IMR-90 (cell line): ENCODE measurements at regions not wholly inside any gene's neighbourhood (a gene's known extent, or its start where the extent isn't known, plus 50 kb on each side); places are given as distances from the start of the nearest gene placed in this dataset.

ENCODE experiments used
- ATAC-seq: fragments of 200-7000 bp; cut with Tn5 transposase; 2 replicates; pipeline ENCODE4 v1.9.1; 2020; ENCODE audit warnings: low read depth, mild to moderate bottlenecking, moderate library complexity
- BruUV-seq: library from RNA; stranded (reverse); fragments of 400-500 nt; replicated peaks from 2 replicates; lab custom pipeline; 2021; lab: Mats Ljungman, UMichigan
- CTCF ChIA-PET: fragments of 300-600 bp; formaldehyde crosslinking; extraction: SDS; loops from one replicate; lab custom pipeline; 2021; ENCODE audit warnings: antibody characterized with exemption; lab: Yijun Ruan, JAX
- POLR2A ChIA-PET: fragments of 300-600 bp; sonication (Branson Sonifier 250); formaldehyde crosslinking; loops from one replicate; lab custom pipeline; 2022; ENCODE audit warnings: antibody characterized with exemption; ENCODE audit not compliant: unreplicated experiment; lab: Charles Lee
- DNase-seq: peaks from one replicate; pipeline ENCODE4 v3.0.0; 2013
- H2AFZ ChIP-seq: replicated peaks from 2 replicates; pipeline ENCODE3; 2013; ENCODE audit warnings: low read length, mild to moderate bottlenecking; ENCODE audit not compliant: poor library complexity
- H2AK5ac ChIP-seq: 2 replicates; pipeline ENCODE4 v1.6.1; 2013; ENCODE audit warnings: low read depth, low read length, inconsistent platforms
- H2AK9ac ChIP-seq: replicated peaks from 2 replicates; pipeline ENCODE3; 2013; ENCODE audit warnings: mild to moderate bottlenecking, low read depth, low read length, moderate library complexity; ENCODE audit not compliant: poor library complexity
- H2BK120ac ChIP-seq: 2 replicates; pipeline ENCODE4 v1.6.1; 2013; ENCODE audit warnings: low read depth, low read length, inconsistent platforms
- H2BK15ac ChIP-seq: 3 replicates; pipeline ENCODE4 v1.6.1; 2013; ENCODE audit warnings: low read depth, low read length, inconsistent platforms
- H2BK20ac ChIP-seq: 2 replicates; pipeline ENCODE4 v1.6.1; 2013; ENCODE audit warnings: low read depth, mild to moderate bottlenecking, inconsistent platforms, low read length, moderate library complexity
- H2BK5ac ChIP-seq: 2 replicates; pipeline ENCODE4 v1.6.1; 2013; ENCODE audit warnings: mild to moderate bottlenecking, low read depth, low read length, inconsistent platforms; ENCODE audit not compliant: poor library complexity, severe bottlenecking
- H3K14ac ChIP-seq: replicated peaks from 2 replicates; pipeline ENCODE4 v1.6.1; 2013; ENCODE audit warnings: low read depth, low read length, inconsistent platforms
- H3K18ac ChIP-seq: 2 replicates; pipeline ENCODE4 v1.6.1; 2013; ENCODE audit warnings: low read depth, low read length, control low read depth
- H3K23ac ChIP-seq: 2 replicates; pipeline ENCODE4 v1.6.1; 2013; ENCODE audit warnings: low read depth, low read length, inconsistent platforms
- H3K27ac ChIP-seq: 2 replicates; pipeline ENCODE4 v1.5.1; 2013; ENCODE audit warnings: mild to moderate bottlenecking, control low read depth, low read length; ENCODE audit not compliant: insufficient read depth
- H3K27me3 ChIP-seq: 2 replicates; pipeline ENCODE4 v1.6.1; 2013; ENCODE audit warnings: low read length; ENCODE audit not compliant: control insufficient read depth, insufficient read depth
- H3K36me3 ChIP-seq: 2 replicates; pipeline ENCODE4 v1.6.1; 2013; ENCODE audit warnings: low read length, mixed read lengths; ENCODE audit not compliant: control insufficient read depth, insufficient read depth
- H3K4ac ChIP-seq: 2 replicates; pipeline ENCODE4 v1.6.1; 2013; ENCODE audit warnings: low read depth, low read length, inconsistent platforms
- H3K4me1 ChIP-seq: 2 replicates; pipeline ENCODE4 v1.6.1; 2013; ENCODE audit warnings: low read length, mixed read lengths; ENCODE audit not compliant: control insufficient read depth, insufficient read depth
- H3K4me2 ChIP-seq: 2 replicates; pipeline ENCODE4 v1.6.1; 2013; ENCODE audit warnings: low read depth, mild to moderate bottlenecking, control low read depth, low read length, moderate library complexity
- H3K4me3 ChIP-seq: 2 replicates; pipeline ENCODE4 v1.5.1; 2013; ENCODE audit warnings: low read depth, mild to moderate bottlenecking, control low read depth, low read length, moderate library complexity; ENCODE audit not compliant: insufficient read depth
- H3K56ac ChIP-seq: 2 replicates; pipeline ENCODE4 v1.6.1; 2013; ENCODE audit warnings: low read length, inconsistent platforms; ENCODE audit not compliant: insufficient read depth; ENCODE audit errors: extremely low read depth
- H3K79me1 ChIP-seq, 2 experiments: 2 replicates each; pipeline ENCODE4 v1.6.1; 2013; ENCODE audit warnings: low read length in 2 of 2, inconsistent platforms in 1 of 2, low read depth in 1 of 2
- H3K9ac ChIP-seq: 2 replicates; pipeline ENCODE4 v1.6.1; 2013; ENCODE audit warnings: low read depth, low read length, control low read depth
- H3K9me1 ChIP-seq: 2 replicates; pipeline ENCODE4 v1.6.1; 2013; ENCODE audit warnings: low read length, inconsistent platforms; ENCODE audit not compliant: insufficient read depth
- H3K9me3 ChIP-seq: 2 replicates; pipeline ENCODE4 v1.6.1; 2013; ENCODE audit warnings: low read length; ENCODE audit not compliant: control insufficient read depth, insufficient read depth
- H4K20me1 ChIP-seq: 2 replicates; pipeline ENCODE4 v1.6.1; 2013; ENCODE audit warnings: low read length, inconsistent platforms; ENCODE audit not compliant: insufficient read depth
- H4K5ac ChIP-seq: 2 replicates; pipeline ENCODE4 v1.6.1; 2013; ENCODE audit warnings: mild to moderate bottlenecking, low read depth, low read length, control low read depth
- H4K8ac ChIP-seq, 2 experiments: 2 replicates each; pipeline ENCODE4 v1.6.1; 2013; ENCODE audit warnings: low read depth in 2 of 2, low read length in 2 of 2, control low read depth in 1 of 2, inconsistent platforms in 1 of 2
- H4K91ac ChIP-seq: 2 replicates; pipeline ENCODE4 v1.6.1; 2013; ENCODE audit warnings: low read depth, low read length, inconsistent platforms; ENCODE audit not compliant: insufficient read depth
- BHLHE40 ChIP-seq: fragments of 150-350 bp; IDR thresholded peaks from 2 replicates; pipeline ENCODE4 v1.6.1; 2016; ENCODE audit warnings: mild to moderate bottlenecking, low read depth, low read length
- CEBPB ChIP-seq: IDR thresholded peaks from 2 replicates; pipeline ENCODE4 v1.6.1; 2012; ENCODE audit warnings: low read depth, low read length, improper control_type of control experiment
- CHD1 ChIP-seq: IDR thresholded peaks from 2 replicates; pipeline ENCODE4 v1.6.1; 2012; ENCODE audit warnings: low read depth, low read length, improper control_type of control experiment
- CTCF ChIP-seq: conservative IDR thresholded peaks from 2 replicates; pipeline ENCODE4 v1.5.1; 2012; ENCODE audit warnings: mild to moderate bottlenecking, low read depth, low read length, improper control_type of control experiment
- ELK1 ChIP-seq: fragments of 150-350 bp; IDR thresholded peaks from 2 replicates; pipeline ENCODE4 v1.6.1; 2016; ENCODE audit warnings: low read depth, mild to moderate bottlenecking, low read length, moderate library complexity, borderline replicate concordance
- FOS ChIP-seq: fragments of 150-350 bp; IDR thresholded peaks from 2 replicates; pipeline ENCODE4 v1.6.1; 2016; ENCODE audit warnings: low read depth, low read length
- MAFK ChIP-seq: IDR thresholded peaks from 2 replicates; pipeline ENCODE4 v1.6.1; 2012; ENCODE audit warnings: low read depth, low read length, improper control_type of control experiment
- MAZ ChIP-seq: IDR thresholded peaks from 2 replicates; pipeline ENCODE4 v1.6.1; 2012; ENCODE audit warnings: low read depth, mild to moderate bottlenecking, low read length, improper control_type of control experiment, moderate library complexity, borderline replicate concordance
- MXI1 ChIP-seq: IDR thresholded peaks from 2 replicates; pipeline ENCODE4 v1.6.1; 2012; ENCODE audit warnings: low read depth, mild to moderate bottlenecking, low read length, moderate library complexity, borderline replicate concordance
- NFE2L2 ChIP-seq: fragments of 150-350 bp; IDR thresholded peaks from 2 replicates; pipeline ENCODE4 v1.6.1; 2016; ENCODE audit warnings: low read depth, mild to moderate bottlenecking, low read length
- POLR2A ChIP-seq: IDR thresholded peaks from 2 replicates; pipeline ENCODE4 v1.6.1; 2012; ENCODE audit warnings: mild to moderate bottlenecking, low read depth, low read length
- RAD21 ChIP-seq: IDR thresholded peaks from 2 replicates; pipeline ENCODE4 v1.6.1; 2012; ENCODE audit warnings: low read length, improper control_type of control experiment
- RCOR1 ChIP-seq: IDR thresholded peaks from 2 replicates; pipeline ENCODE4 v1.6.1; 2012; ENCODE audit warnings: mild to moderate bottlenecking, low read length, improper control_type of control experiment; ENCODE audit not compliant: insufficient replicate concordance
- RFX5 ChIP-seq: IDR thresholded peaks from 2 replicates; pipeline ENCODE4 v1.8.0; 2012; ENCODE audit warnings: low read depth, mild to moderate bottlenecking, low read length, moderate library complexity
- SMC3 ChIP-seq: fragments of 150-350 bp; IDR thresholded peaks from 2 replicates; pipeline ENCODE4 v1.6.1; 2016; ENCODE audit warnings: low read depth, mild to moderate bottlenecking, antibody characterized with exemption, low read length, moderate library complexity
- USF2 ChIP-seq: fragments of 150-350 bp; IDR thresholded peaks from 2 replicates; pipeline ENCODE4 v1.6.1; 2017; ENCODE audit warnings: mild to moderate bottlenecking, antibody characterized with exemption, low read length, low read depth
- WGBS, 2 experiments: methylation state at CpG; one replicate each; pipeline versions ENCODE4 v1.1.5 to v1.1.7; 2013; ENCODE audit warnings: missing lambda C conversion rate in 2 of 2; ENCODE audit not compliant: insufficient read length in 1 of 2; ENCODE audit errors: extremely low coverage in 2 of 2; 5-methylcytosine and 5-hydroxymethylcytosine counted together
- dilution Hi-C: fragments of 300-500 bp; cut with HindIII; formaldehyde crosslinking; loops from one replicate; pipeline ENCODE4 v1.14.3; 2018; ENCODE audit warnings: low sequenced_read_pairs; ENCODE audit not compliant: unreplicated experiment
- in situ Hi-C: fragments of 300-500 bp; cut with MboI; formaldehyde crosslinking; loops from 3 replicates; pipeline ENCODE4 v1.14.3; 2019; ENCODE audit warnings: low sequenced_read_pairs, inconsistent platforms, mixed read lengths
- intact Hi-C: fragments of 100-400 bp; cut with micrococcal nuclease; formaldehyde crosslinking; loops from 2 replicates; pipeline ENCODE4 v1.10.0; 2022

- no peaks in the 10 kb centered on the region for H3K9me3 ChIP-seq
- no peak overlapping the region for H3K4me2 ChIP-seq
- H2AK5ac ChIP-seq, result no peak overlapping the region
- H3K9ac ChIP-seq, result no peak overlapping the region
- ChIA-PET CTCF (interaction anchor here (0.6 kb wide), 1 partner anchor 144 kb away, joined by 3 read pairs; no protein-coding TSS in a partner anchor), POLR2A (no interaction called here)
- in situ Hi-C loops, result no loop called here
- TF ChIP-seq BHLHE40, result no peak
- TF ChIP-seq CHD1, result no peak
- no peak for TF ChIP-seq ELK1
- TF ChIP-seq MAFK, result no peak
- TF ChIP-seq MXI1, result no peak
- TF ChIP-seq RCOR1, result no peak
- no peak for TF ChIP-seq SMC3
- TF ChIP-seq MAZ, result no peak
- no peak for TF ChIP-seq NFE2L2
- no peak for TF ChIP-seq CEBPB
- TF ChIP-seq POLR2A, result no peak
- TF ChIP-seq FOS, result no peak
- TF ChIP-seq USF2, result no peak
- no peak for TF ChIP-seq CTCF
- no peak for TF ChIP-seq RAD21
- TF ChIP-seq RFX5, result no peak
- no peak overlapping the region for H3K56ac ChIP-seq
- no peak overlapping the region for H2BK15ac ChIP-seq
- BruUV-seq, result no TSS peak
- intact Hi-C loops, result loop anchor here (10.0 kb wide), 1 partner anchor 227 kb away; no protein-coding TSS in a partner anchor
- no peak for DNase-seq
- H2BK20ac ChIP-seq, result no peak overlapping the region
- ATAC-seq, result no peak
- H3K14ac ChIP-seq, result no peak overlapping the region
- no peak overlapping the region for H2BK5ac ChIP-seq
- H3K27me3 ChIP-seq, result peaks cover 5% of the 10 kb centered on the region; the same call in 1 of the 2 replicates
- no peak overlapping the region for H3K23ac ChIP-seq
- no peak overlapping the region for H2AK9ac ChIP-seq
- no peaks in the 10 kb centered on the region for H3K4me1 ChIP-seq
- no peak overlapping the region for H4K5ac ChIP-seq
- H4K8ac ChIP-seq, result no peak overlapping the region
- H4K91ac ChIP-seq, result no peak overlapping the region
- H3K18ac ChIP-seq, result no peak overlapping the region
- no peak overlapping the region for H2AFZ ChIP-seq
- H4K20me1 ChIP-seq, result no peaks in the 10 kb centered on the region
- H3K9me1 ChIP-seq, result no peaks in the 10 kb centered on the region
- no peak overlapping the region for H3K4ac ChIP-seq
- H3K27ac ChIP-seq, result no peak overlapping the region
- H2BK120ac ChIP-seq, result no peak overlapping the region
- dilution Hi-C loops, result no loop called here
- no peaks in the 10 kb centered on the region for H3K36me3 ChIP-seq
- no CpG with 5 or more reads among the region's 1 CpG for WGBS, 2 experiments
- no peaks in the 10 kb centered on the region for H3K79me1 ChIP-seq
- H3K4me3 ChIP-seq, result no peak overlapping the region
Observed at GRCh38 chr11:109708184-109708583, 286.2 kb downstream of the C11orf87 start.
